ACC112 (cell line): ENCODE measurements at regions not wholly inside any gene's neighbourhood (a gene's known extent, or its start where the extent isn't known, plus 50 kb on each side); places are given as distances from the start of the nearest gene placed in this dataset.

Experiments
- H2AFZ ChIP-seq: fragments of 200-600 bp; sonication (generic); one replicate; pipeline ENCODE4 v1.6.0; 2017; ENCODE audit warnings: antibody characterized with exemption, low read length; ENCODE audit not compliant: unreplicated experiment
- H3K27ac ChIP-seq: fragments of 200-600 bp; sonication (generic); 2 replicates; pipeline ENCODE4 v1.5.1; 2014; ENCODE audit warnings: low read depth, mild to moderate bottlenecking, antibody characterized with exemption, low read length, moderate library complexity
- H3K27me3 ChIP-seq: fragments of 200-600 bp; sonication (generic); 2 replicates; pipeline ENCODE4 v1.6.1; 2014; ENCODE audit warnings: mild to moderate bottlenecking, antibody characterized with exemption, low read length, moderate library complexity, mixed read lengths; ENCODE audit not compliant: insufficient read depth
- H3K36me3 ChIP-seq: fragments of 200-600 bp; sonication (generic); 2 replicates; pipeline ENCODE4 v1.6.1; 2016; ENCODE audit warnings: mild to moderate bottlenecking, antibody characterized with exemption, low read length, moderate library complexity, mixed read lengths; ENCODE audit not compliant: insufficient read depth
- H3K4me1 ChIP-seq: fragments of 200-600 bp; sonication (generic); one replicate; pipeline ENCODE4 v1.6.1; 2016; ENCODE audit warnings: low read length, mixed read lengths; ENCODE audit not compliant: insufficient read depth, unreplicated experiment, control insufficient read depth
- H3K4me3 ChIP-seq: fragments of 200-600 bp; sonication (generic); 2 replicates; pipeline ENCODE4 v1.5.1; 2014; ENCODE audit warnings: mild to moderate bottlenecking, low read depth, low read length
- H3K79me2 ChIP-seq: fragments of 200-600 bp; sonication (generic); one replicate; pipeline ENCODE4 v1.6.0; 2016; ENCODE audit warnings: low read length; ENCODE audit not compliant: control insufficient read depth, unreplicated experiment, insufficient read depth

- Histone ChIP-seq H3K4me3 (no peak overlapping the region), H3K27ac (no peak overlapping the region), H3K36me3 (no peaks in the 10 kb centered on the region), H3K4me1 (no peaks in the 10 kb centered on the region), H3K79me2 (no peaks in the 10 kb centered on the region), H3K27me3 (no peaks in the 10 kb centered on the region), H2AFZ (peak overlapping the region; percentile 80)
Measured at GRCh38 chr18:27645929-27646328, 460.8 kb upstream of the CHST9 start.

GRCh38 chr18:27636576-27637085 is 451.5 kb upstream of the CHST9 start:
- Histone ChIP-seq H2AFZ (no peak overlapping the region), H3K4me3 (no peak overlapping the region), H3K79me2 (no peaks in the 10 kb centered on the region), H3K27me3 (peaks cover 52% of the 10 kb centered on the region), H3K4me1 (no peaks in the 10 kb centered on the region), H3K27ac (no peak overlapping the region), H3K36me3 (no peaks in the 10 kb centered on the region)

- Histone ChIP-seq H2AFZ (no peak overlapping the region), H3K27me3 (peaks cover 91% of the 10 kb centered on the region), H3K4me3 (no peak overlapping the region), H3K36me3 (no peaks in the 10 kb centered on the region), H3K27ac (no peak overlapping the region), H3K4me1 (no peaks in the 10 kb centered on the region), H3K79me2 (no peaks in the 10 kb centered on the region)
Measured at GRCh38 chr18:27632706-27633105, 447.6 kb upstream of the CHST9 start.

GRCh38 chr18:27627927-27628326 is 442.8 kb upstream of the CHST9 start:
- Histone ChIP-seq H3K27me3 (peaks cover 64% of the 10 kb centered on the region), H3K79me2 (no peaks in the 10 kb centered on the region), H2AFZ (no peak overlapping the region), H3K4me1 (no peaks in the 10 kb centered on the region), H3K36me3 (no peaks in the 10 kb centered on the region), H3K4me3 (no peak overlapping the region), H3K27ac (no peak overlapping the region)

GRCh38 chr18:27621236-27621890 is 436.3 kb upstream of the CHST9 start:
- no peak overlapping the region for H2AFZ ChIP-seq
- H3K27me3 ChIP-seq, result peaks cover 15% of the 10 kb centered on the region
- H3K4me1 ChIP-seq, result no peaks in the 10 kb centered on the region

GRCh38 chr18:27619906-27620305 is 434.8 kb upstream of the CHST9 start:
- Histone ChIP-seq H3K4me1 (no peaks in the 10 kb centered on the region), H3K36me3 (no peaks in the 10 kb centered on the region), H3K27ac (no peak overlapping the region), H2AFZ (no peak overlapping the region), H3K4me3 (no peak overlapping the region), H3K79me2 (no peaks in the 10 kb centered on the region), H3K27me3 (peaks cover 14% of the 10 kb centered on the region)

More at GRCh38 chr18:27621236-27621890, 436.3 kb upstream of the CHST9 start:
- Histone ChIP-seq H3K4me3 (no peak overlapping the region), H3K79me2 (no peaks in the 10 kb centered on the region), H3K36me3 (no peaks in the 10 kb centered on the region), H3K27ac (no peak overlapping the region)

GRCh38 chr18:27619090-27619772 is 434.1 kb upstream of the CHST9 start:
- Histone ChIP-seq H3K4me3 (no peak overlapping the region), H3K36me3 (no peaks in the 10 kb centered on the region), H3K79me2 (no peaks in the 10 kb centered on the region), H3K27ac (no peak overlapping the region), H3K27me3 (peaks cover 14% of the 10 kb centered on the region), H2AFZ (no peak overlapping the region), H3K4me1 (no peaks in the 10 kb centered on the region)

GRCh38 chr18:27616324-27616723 is 431.2 kb upstream of the CHST9 start:
- Histone ChIP-seq H3K79me2 (no peaks in the 10 kb centered on the region), H3K4me3 (no peak overlapping the region), H3K4me1 (no peaks in the 10 kb centered on the region), H2AFZ (no peak overlapping the region), H3K27me3 (peaks cover 14% of the 10 kb centered on the region), H3K27ac (no peak overlapping the region), H3K36me3 (no peaks in the 10 kb centered on the region)

- Histone ChIP-seq H3K79me2 (no peaks in the 10 kb centered on the region), H3K27ac (no peak overlapping the region), H3K27me3 (peaks cover 17% of the 10 kb centered on the region), H3K4me3 (no peak overlapping the region), H3K4me1 (no peaks in the 10 kb centered on the region), H3K36me3 (no peaks in the 10 kb centered on the region), H2AFZ (no peak overlapping the region)
Measured at GRCh38 chr18:27614951-27615844, 430.1 kb upstream of the CHST9 start.

GRCh38 chr18:27609221-27609620 is 424.1 kb upstream of the CHST9 start:
- Histone ChIP-seq H3K27ac (no peak overlapping the region), H3K4me1 (no peaks in the 10 kb centered on the region), H3K27me3 (peaks cover 4% of the 10 kb centered on the region; the same call in 1 of the 2 replicates), H2AFZ (no peak overlapping the region), H3K4me3 (no peak overlapping the region), H3K36me3 (no peaks in the 10 kb centered on the region), H3K79me2 (no peaks in the 10 kb centered on the region)
